KBM-7 (cell line): ENCODE measurements at regions not wholly inside any gene's neighbourhood (a gene's known extent, or its start where the extent isn't known, plus 50 kb on each side); places are given as distances from the start of the nearest gene placed in this dataset.

Source experiments
- DNase-seq: peaks from one replicate; pipeline ENCODE4 v3.0.0-alpha.2; 2015
- in situ Hi-C: fragments of 300-500 bp; cut with MboI; formaldehyde crosslinking; loops from 2 replicates; pipeline ENCODE4 v1.14.3; 2020; ENCODE audit warnings: low sequenced_read_pairs, low pct_unique_long_range_greater_than_20kb, mixed read lengths

DNA sequence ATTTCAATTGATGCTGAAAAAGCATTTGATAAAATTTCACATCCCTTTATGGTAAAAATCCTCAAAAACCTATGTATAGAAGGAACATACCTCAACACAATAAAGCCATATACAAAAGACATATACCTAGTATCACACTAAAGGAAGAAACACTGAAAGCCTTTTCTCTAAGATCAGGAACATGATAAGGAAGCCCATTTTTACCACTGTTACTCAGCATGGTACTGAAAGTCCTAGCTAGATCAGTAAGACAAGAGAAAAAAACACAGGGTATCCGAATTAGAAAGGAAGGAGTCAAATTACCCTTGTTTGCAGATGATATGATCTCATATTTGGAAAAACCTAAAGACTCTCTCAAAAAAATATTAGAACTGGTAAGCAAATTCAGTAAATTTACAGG, 350.2 kb upstream of the PDE4D start:
- no peak for DNase-seq

DNA sequence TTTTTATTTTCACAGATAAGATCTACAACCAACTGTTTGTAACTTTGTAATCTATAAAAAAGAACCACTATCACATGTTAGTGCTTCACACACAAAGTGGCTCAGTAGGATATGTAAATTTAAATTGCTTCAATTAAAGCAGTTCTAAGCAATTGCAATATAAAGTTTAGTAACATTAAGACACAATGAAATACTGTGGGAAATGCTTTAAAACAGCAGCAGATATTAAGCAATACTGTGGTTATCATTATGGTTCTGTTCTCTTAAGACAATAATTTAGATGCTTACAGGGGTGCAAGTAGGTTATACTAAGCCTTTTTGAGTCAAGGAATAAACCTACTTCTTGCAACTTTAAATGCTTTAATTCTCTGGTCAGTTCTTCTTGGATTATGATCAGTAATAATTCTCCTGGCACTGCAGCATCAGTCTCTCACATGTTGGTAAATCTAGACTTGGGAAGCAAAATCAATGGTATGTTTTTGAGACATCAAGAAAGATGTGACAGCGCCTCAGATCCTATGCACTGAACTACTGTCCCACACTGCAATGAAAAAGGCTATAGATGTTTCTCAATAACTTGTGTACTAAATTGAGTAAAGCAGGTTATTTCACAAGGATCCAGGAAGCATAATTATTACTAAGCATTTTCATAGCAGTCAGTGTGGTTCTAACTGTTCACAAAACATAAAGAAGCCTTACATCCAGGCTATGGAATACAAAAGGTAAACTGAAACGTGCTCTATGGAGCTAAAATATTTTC, 338.7 kb upstream of the PDE4D start:
- in situ Hi-C loops = no loop called here
- DNase-seq = no peak

More for the DNA sequence above, 350.2 kb upstream of the PDE4D start:
- in situ Hi-C loops = no loop called here

DNA sequence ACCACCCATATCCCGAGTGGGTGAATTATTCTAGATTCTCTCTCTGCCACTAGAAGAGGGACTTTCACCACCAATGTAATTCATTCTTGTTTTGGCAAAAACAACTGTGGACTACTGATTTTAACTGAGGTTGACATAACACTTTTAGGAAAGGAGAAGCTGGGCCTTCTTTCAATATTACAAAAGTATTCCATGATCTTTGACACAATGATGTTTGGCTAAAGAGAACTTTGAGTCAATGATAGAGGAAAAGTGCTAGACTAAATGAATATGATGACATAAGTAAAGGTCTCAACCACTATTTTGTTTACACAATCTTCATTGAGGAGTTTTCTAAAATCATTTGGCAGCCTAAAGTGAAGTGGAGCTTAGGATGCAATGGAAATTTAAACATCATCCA, 336.9 kb upstream of the PDE4D start:
- DNase-seq = no peak
- in situ Hi-C loops = no loop called here

DNA sequence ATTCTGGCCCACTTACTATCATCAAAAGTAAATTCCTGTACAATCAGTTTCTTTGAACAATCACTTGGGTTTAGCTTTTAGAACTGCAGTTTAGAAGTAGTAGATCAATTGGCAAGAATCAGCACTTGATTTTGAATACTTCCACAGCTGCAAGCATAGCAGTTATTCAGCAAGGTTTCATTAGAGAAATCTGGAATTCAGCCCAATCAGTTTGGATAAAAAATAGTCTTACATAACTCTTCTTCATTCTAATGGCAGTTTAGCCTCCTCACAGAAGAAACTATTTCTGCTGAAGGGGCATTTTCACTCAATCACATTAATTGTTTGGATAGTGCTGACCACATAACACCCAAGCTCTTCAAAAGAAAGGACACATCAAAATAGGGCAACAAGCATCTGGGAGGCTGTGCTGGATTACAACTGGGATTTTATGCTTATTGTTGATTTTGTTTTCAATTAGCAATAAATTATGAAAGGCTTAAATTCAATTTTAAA, 336.2 kb upstream of the PDE4D start:
- in situ Hi-C loops = no loop called here
- DNase-seq = no peak

DNA sequence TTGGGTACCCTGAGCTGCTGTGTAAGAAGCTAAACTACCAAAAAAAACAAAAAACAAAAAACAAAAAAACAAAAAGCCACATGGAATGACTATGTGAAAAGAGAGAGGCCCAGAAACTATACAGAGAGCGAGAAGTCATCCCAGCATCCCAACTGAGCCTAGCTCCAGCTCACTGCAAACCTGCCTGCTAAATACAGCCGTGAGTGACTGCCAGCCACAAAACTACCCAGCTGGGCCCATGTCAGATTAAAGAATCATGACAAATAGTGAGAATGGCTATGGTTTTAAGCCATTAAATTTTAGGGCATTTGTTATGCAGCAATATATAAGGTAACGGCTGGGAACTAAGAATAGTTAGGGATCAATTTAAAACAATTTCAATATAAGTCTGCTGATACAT, 335.1 kb upstream of the PDE4D start:
- DNase-seq = no peak
- in situ Hi-C loops = no loop called here

DNA sequence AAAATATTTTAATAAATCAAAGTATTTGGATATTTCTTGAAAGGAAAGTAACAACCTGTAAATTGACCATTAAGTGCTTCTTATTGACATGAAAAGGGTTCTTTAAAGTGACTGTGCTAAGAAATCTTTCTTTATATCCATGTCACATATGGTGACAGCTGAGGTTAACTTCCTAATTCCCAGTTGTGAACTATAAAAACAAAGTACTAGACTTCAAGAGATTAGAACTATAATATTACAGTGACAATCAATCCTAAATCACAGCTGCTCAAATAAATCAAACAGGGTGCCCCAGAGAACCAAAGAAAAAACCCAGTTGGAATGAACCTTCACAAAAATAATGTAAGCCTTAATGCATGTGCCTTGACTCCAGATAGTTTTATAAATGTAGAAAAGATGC, 332.6 kb upstream of the PDE4D start:
- no peak for DNase-seq
- in situ Hi-C loops = no loop called here

DNA sequence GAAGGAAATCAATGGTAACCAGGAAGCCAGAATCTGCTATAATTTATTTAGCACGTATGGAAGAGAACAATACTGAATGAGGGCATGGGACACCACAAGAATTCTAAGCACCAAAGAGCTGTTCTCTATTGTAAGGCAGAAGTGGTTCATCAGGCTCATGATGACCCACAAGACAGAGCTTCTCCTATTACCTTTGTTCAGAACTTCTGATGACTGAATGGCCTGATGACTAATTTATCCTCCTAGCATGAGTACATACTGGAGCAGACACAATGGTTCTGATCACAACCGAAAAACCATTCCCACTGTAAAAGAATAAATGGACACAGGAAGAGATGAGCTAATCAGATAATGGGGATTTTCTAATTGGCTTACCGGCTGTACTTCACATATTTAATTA, 329.8 kb upstream of the PDE4D start:
- DNase-seq = no peak
- in situ Hi-C loops = no loop called here

DNA sequence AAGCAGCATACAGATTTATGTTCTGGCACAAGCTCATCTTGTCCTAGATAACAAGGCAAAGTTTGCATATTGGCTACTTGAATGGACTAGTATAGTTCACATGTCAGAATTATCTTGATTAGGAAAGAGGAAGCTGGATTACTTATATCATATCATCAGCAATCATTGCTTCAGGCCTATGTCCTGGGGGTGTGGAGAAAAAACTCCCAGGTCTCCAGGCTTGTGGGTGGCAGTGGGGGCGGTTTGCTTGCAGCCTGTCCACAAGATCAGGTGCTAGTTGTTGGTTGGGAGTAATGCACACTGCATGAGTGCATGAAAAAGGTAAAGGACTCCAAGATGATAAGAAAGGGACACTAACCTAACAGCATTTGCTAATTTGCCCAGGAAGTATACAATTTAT, 326.4 kb upstream of the PDE4D start:
- in situ Hi-C loops = no loop called here
- no peak for DNase-seq

DNA sequence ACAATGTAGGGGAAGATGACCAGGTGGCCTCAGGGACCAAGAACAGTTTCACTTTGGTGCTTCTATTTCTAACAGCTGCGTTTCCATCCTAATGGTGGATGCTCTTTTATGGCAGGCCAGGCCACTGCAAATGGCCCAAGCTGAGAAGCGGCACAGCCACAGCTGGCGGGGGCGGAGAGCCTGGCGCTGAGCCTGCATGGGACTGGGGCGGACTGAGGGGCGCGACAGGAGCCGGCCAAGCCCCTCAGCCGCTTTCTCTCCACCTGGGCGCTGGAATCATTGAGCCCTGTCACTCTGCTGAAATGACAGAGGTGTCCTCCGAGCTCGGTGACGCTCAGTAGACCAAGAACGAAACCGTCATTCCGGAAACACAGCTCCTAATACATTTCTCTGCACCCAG, 317.3 kb upstream of the PDE4D start:
- in situ Hi-C loops = no loop called here
- DNase-seq = no peak

DNA sequence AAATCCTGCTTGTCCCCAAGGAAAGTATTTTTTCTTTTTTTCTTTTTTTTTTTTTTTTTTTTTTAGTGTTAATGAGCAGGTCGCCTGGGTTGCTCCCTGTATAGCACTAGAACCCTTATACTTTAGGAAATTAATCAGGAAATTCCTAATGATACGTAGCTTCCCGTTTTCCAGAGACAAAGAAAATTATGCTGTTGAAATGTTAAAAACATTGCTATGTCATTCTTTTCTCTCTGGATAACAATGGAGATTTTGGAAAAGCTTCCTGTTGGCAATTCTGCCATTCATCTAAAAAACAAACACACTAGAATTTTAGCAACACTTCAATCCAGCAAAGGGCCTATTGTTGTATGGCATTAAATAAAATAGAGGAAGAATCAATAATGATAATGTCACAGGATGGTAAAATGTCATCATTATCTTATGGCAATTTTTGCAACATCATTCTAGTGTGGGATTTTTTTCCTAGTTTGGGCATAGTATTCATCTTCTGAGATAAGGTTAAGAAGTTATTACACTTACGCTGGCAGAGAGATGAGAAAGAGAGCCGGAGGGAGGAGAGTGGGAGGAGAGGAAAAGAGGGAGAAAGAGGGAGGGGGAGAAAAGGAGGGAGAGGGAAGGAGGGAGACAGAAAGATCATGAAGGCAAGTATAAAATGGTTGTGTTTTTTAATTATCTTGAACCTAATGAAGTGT, 315.8 kb upstream of the PDE4D start:
- DNase-seq = no peak
- in situ Hi-C loops = no loop called here

DNA sequence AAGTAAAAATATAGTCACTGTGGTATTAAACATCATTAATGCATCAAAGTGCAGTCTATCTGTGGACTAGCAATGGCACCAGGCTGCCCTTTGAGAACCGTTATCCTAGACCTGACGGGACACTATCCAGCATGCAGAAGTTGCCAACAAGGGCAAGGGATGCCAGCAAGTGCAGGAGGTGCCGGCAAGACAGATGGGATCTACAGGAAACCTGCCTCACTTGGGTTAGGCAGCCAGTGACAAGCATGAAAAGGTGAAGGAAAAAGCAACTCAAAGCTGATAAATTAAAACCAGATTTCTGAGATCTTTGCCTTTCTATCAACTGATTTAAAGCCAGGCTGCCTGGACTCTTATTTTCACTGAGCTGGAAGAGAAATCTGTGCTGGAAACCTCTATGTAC, 315.2 kb upstream of the PDE4D start:
- DNase-seq = no peak
- in situ Hi-C loops = no loop called here

DNA sequence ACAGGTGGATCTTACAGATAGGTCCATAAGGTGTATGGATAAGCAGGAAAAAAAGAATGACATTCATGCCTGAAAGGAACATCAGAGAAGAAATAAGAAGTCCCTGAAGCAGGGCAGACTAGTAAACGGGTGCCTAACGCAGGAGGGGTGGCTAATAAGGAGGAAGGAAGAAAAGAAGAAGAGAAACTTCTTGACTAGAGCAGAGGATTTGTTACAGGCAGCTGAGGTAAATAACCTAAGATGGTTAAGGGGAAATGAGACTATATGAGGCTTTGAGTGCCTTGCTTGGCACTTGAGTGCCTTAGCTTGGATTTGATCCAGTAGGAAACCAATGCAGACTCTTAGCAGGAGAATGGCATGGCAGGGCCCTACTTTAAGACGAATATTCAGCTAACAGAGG, 313.5 kb upstream of the PDE4D start:
- no peak for DNase-seq
- in situ Hi-C loops = no loop called here

DNA sequence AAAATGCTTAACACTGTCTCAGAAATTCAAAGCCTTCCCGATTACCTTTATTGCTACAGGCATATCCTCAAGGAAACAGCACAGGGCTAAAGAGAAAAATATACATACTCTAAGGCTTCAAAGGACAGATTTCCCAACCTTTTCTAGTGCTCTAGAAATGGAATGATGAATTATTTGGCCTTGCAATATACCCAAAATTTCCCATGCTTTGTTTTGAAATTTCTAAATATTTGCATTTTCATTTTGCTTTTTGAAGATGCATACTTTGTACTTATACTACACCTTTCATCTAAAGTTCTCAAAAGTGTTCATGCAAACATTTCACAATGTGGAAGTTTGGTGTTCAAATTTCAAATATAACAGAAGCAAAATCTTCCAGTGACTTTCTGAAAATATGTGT, 312.7 kb upstream of the PDE4D start:
- in situ Hi-C loops = no loop called here
- DNase-seq = no peak

DNA sequence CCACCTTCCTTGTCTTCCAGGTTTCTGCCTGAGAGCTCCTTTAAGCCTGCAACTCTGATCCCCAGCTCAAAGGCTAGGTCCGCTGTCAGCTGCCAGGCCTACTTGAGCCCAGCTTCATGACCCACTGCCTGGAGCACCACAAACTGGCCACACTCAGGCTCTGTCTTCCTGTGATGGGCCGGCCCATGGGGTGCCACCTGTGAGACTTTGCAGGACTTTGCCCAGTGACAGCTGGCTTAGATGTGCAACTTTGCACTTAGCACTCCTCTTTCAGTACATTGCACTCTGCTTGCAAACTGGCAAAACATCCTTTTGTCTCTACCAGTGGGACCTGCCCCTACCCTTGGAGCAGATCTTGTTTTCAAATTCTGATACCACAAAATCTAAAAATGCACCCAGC, 311.5 kb upstream of the PDE4D start:
- in situ Hi-C loops = no loop called here
- DNase-seq = no peak

DNA sequence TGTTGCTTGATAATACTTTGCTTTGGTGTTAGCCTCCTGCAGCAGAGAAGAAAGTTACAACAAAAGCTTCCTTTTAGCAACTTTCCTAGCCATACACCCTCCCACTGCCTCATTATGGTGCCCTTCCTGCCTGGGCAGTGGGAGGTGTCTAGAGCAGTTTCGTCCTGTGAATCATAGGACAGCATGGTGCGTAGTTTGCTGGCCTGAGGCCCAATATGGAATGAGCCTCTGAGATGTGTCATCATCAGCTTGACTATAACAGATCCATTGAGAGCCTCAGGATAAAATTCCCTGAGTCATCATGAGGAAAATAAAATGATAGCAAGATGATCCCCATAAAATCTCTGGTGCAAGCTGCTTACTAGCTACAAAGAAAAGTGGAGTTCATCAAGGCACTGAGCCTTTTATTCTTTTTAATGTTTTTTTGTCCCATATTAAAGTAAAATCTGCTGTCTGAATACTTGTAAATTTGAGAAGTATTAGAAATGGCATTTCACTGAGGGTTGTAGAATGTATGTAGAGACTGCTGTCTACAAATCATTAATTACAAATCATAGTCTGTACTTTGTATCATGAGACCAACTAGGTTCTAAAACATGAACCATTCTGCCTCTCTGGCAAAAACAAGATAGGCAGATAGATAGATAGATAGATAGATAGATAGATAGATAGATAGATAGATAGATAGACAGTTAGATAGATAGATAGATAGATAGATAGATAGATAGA, 303.0 kb upstream of the PDE4D start:
- DNase-seq = no peak

DNA sequence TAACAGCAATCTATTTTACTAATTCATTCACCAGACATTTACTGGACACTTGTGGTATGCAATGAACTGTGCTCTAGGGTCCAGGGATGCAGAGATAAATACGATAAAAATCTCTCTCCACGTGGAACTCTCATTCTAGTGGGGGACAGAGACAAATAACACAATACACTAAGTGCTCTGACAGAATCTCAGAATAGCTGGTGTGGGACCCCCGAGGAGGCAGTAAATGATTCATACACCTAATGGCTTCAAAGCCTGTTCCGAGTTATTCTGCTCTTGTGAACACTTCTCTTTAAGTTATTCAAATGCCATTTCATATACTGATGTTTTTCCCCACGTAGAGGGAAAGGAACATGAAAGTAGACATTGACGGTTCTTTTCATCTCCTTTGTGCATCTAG, 302.0 kb upstream of the PDE4D start:
- DNase-seq = no peak
- in situ Hi-C loops = no loop called here

More for the DNA sequence above, 303.0 kb upstream of the PDE4D start:
- in situ Hi-C loops = no loop called here

DNA sequence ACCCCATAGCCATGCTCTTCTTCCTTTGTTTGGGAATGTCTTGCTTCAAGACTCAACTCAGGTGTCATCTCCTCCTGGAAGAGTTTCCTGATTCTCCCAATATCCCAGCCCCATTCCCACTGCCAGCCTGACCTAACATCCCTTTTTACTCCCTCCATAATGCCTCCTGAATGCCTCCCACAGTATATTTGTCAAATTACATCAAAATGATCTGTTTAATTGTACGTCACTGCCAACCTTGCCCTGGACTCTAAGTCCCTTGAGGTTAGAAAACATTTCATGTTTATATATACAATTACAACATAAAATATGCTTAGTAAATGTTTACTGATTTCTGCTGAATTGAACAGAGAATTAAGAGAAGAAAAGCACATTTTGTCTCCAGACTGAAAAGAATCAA, 301.6 kb upstream of the PDE4D start:
- DNase-seq = no peak
- in situ Hi-C loops = no loop called here

DNA sequence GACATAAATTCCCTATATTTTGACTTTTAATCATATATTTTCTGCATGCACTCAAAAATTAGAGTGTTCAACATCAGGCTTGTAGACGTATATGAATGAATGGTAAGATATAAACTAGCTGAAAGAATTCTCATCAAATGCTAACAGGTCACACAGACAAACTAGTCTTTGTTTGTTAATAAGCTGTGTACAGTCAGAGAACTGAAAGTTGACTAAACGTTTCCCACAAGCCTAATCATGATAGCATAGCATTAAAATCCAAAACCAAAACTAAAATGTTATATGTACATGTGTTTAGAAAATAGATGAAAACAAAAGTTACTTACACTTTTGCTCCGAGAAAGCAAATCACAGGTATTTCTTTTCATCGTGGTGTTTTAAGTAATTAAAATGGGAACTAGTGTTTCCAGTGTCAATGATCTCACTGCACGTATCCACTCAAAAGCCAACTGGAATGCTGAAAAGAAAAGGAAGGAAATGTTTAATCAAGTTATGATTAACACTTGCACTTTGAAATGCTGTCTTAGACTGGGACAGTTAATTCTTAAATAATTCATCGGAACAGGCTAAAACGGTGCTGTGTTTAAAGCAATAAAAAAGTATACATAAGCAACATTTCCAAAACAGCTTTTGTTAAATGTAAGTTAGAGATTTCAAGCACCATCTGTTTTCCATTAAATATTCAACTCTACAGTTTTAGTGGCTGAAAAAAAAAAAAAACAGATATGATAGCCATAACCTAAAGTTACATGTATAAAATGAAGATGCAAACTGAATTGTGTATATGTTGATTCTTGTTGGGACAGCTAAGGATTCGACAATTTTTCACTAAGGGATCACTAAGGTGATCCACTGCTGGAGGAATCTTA, 291.9 kb upstream of the PDE4D start:
- no peak for DNase-seq
- in situ Hi-C loops = no loop called here

DNA sequence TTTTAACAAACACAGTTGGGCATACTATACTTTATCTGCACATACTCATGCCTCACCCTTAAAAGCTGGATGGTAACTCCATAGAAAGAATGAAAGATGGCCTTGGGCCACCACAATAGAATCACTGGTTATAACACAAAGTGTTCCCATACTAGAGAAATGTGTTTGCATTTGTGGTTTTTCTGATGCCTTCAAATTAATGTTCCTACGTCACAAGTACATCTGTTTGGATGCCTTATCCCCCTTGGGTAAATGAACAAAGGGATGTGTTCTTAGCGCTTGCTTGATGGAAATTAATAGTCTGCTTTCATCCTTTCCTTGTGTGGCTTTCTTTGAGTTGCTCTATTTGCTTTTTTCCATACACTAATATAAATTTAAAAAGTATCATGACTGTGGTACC, 291.1 kb upstream of the PDE4D start:
- no peak for DNase-seq
- in situ Hi-C loops = no loop called here
